ENCODE measurements at regions not wholly inside any gene's neighbourhood (a gene's known extent, or its start where the extent isn't known, plus 50 kb on each side); places are given as distances from the start of the nearest gene placed in this dataset.
A peak's percentile ranks its signal among the peaks of the same experiment; 100 is the strongest.
"Not testable (repeated sequence)": the region's sequence is repeated elsewhere in the genome, so short reads cannot be mapped to it uniquely, and the experiment has no call there.

DNA sequence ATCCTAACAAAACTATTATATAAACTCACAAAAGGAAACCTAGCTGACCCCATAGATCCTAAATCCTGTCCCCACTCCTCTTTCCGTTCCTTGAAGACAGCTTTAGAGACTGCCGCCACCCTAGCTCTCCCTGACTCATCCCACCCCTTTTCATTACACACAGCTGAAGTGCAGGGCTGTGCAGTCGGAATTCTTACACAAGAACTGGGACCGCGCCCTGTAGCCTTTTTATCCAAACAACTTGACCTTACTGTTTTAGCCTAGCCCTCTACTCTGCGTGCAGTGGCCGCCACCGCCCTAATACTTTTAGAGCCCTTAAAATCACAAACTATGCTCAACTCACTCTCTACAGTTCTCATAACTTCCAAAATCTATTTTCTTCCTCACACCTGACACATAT lies 264.0 kb downstream of the SMARCA2 start:
- DNase-seq: not testable (repeated sequence)

DNA sequence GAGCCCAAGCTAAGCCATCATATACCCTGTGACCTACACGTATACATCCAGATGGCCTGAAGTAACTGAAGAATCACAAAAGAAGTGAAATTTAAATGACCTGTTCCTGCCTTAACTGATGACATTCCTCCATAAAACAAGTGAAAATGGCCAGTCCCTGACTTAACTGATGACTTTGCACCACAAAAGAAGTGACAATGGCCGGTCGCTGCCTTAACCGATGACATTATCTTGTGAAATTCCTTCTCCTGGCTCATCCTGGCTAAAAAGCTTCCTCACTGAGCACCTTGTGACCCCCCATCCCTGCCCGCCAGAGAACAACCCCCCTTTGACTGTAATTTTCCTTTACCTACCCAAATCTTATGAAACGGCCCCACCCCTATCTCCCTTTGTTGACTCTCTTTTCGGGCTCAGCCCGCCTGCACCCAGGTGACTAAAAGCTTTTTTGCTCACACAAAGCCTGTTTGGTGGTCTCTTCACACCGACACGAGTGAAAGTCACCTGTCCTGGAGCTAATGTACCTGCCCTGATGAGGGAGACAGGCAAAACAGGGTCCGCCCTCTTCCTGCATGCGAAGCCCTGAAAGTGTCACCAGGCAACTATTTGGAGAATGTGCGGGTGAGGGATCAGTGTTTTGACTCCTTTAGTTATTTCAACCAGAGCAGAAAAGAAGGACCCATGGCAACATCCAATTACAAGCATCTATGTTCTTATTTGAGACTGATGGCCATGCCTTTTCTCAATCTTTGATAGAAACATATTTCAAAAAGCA lies 266.1 kb downstream of the SMARCA2 start:
- DNase-seq: no peak

DNA sequence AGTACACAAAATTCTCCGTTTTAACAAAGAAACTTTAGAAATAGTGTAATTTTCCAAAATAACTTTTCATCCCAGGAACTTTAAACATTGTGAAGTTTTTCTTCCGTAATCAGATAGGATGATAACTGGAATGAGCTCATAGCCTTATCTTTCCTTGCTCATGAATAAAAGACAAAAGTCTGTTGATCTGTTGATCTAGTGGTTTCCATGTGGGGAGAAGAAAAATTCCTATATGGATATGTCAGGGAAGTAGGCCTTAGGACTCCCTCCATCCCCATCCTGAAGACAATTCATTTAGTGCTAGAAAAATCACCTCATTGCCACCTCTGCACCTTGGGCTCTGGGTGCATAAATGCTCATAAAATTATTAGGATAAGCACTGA lies 266.6 kb downstream of the SMARCA2 start:
- DNase-seq: no peak

DNA sequence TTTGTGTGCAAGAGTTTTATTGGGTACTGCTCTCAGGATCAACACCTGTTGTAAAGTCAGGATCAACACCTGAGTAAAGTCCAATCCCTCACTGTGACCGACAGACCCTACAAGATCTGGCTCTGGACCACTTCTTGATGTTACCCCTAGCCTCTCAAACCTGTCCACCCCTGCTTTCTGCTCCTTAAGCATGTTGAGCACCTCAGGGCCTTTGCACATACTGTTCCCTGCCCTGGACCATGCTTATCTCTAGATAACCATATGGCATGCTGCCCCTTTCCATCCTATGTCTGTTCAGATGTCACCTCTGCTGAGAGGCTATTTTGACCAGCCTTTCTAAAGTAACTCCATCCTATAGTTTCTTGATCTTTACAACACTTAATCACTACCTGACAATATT lies 269.6 kb downstream of the SMARCA2 start:
- no peak for DNase-seq

DNA sequence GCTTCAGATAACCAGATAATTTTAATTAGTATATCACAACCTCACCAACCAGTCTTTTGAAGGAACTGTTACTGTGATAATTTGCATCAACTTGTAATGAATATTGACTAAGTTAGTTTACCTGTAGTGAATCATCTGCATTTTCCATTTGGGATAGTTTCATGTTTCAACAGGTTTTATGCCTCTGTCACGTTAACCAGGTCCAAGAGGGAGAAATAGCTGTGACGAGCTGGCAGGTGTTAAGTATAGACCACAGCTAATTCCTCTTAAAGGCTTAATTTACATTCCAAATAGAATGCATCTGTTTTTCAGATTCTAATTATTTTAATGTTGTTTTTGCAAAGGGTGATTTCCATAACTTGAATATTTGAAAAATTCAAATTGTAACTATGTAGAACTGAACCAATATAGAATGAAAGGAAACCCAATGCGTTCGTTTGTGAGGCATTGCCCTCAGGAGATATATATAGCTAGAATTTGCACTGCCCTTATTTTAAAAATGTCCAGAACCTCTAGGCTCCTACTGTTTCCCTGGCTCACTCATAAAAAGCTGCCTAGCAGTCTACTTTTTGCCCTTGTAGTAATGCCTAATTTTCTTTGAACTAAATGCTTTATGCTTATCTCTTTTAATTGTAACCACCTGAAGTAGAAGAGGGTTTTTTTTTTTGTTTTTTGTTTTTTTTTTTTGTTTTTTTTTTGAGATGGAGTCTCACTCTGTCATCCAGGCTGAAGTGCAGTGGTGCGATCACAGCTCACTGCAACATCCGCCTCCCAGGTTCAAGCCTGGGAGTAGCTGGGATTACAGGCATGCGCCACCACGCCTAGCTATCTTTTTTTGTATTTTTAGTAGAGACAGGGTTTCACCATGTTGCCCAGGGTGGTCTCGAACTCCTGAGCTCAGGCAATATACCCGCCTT lies 270.5 kb downstream of the SMARCA2 start:
- DNase-seq: no peak

DNA sequence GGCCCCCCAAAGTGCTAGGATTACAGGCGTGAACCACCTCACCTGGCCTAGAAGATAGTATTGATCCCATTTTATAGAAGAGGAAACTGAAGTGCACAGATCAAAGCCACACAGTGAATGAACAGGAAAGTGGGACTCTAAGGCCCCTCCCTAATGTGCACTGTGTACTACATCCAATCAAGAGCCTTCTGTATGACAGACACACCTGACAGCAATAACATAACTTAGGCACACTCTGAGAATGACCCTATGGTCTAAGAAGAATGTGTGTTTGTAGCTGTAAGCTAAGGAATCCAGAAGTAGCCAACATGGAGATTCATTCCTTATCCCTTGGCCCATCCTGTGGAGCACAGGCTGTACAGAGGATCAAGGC lies 271.2 kb downstream of the SMARCA2 start:
- no peak for DNase-seq

DNA sequence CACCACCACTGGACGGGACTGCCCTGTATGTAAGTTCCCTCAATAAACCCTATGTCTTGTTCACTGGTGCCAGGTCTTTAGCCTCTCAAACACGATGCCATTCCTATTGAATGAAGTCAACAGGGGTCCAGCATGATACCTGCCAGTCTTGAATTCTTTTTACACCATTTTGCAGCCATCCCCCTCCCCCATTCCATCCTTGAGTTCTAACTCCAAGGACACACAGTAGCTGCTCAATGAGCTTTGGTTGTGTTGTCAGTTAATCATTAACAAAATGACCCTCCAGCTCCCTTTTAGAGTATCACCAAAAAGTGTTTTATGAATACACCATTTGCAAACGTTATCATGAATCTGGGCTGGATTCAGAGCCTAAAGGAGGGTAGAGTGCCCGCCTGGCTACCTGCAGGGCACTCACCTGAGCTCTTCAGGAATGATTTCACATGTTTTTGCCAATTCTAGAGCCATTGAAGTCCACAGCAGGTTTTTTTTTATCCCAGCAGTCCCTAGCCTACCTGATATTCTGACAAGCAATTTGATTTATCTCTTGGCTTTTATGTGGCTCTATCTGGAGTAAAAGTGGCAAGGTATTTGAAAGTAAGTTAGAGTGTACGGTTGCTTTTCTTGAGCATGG lies 271.8 kb downstream of the SMARCA2 start:
- DNase-seq: no peak

DNA sequence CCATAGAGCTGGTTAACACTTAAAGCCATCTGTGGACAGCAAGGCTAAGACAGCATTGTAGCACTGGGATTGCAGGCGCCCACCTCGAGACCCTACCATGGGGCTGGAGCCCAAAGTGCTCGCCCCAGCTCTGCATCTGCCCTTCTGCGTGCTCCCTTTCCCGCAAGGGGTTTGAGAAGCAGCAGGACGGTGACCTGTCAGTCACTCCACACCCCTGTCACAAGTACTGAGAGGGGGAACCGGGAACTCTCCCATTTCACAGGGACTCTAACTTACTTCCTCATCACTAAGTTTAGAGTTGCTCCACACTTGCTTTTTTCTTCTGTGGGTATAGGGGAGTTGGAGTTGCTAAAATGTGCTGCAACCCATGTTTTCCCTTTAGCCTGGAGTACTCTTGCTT lies 273.2 kb downstream of the SMARCA2 start:
- no peak for DNase-seq

DNA sequence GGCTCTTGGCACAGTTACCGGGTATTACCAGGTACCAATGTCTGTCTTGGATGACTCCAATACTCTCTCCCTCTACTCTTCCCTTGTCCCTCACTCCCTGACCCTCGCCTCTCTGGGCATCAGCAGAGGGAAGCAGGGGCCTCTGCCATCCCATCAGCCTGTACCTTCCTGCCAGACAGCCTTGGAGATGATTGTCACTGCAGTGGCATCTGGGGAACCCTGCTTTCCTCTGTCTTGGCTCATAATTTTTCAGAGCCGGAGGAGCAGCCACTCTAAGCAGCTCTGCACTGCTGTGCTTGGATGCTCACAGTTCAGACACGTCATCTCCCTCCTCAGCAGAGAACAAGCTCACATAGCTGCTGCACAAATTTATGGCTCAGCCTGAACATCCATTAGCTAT lies 274.1 kb downstream of the SMARCA2 start:
- DNase-seq: no peak

DNA sequence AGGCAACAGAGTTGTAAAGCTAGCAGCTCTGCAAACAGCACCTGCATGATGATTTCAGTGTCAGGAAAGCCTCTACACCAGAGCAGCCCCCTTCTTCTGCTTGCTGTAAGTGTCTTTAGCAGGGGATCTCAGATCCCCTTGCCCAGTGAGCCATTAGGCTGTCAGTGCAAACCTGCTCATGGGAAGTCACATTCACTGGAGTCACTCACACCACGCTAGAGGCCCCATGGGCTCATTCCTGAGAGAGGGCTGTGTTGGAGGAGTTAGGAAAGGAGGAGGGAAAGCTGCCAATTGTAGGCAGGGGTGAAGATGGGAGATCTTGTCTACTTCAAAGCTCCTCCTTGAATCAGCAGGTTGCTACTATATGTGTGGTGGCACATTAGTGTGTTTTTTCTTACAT lies 275.2 kb downstream of the SMARCA2 start:
- no peak for DNase-seq

DNA sequence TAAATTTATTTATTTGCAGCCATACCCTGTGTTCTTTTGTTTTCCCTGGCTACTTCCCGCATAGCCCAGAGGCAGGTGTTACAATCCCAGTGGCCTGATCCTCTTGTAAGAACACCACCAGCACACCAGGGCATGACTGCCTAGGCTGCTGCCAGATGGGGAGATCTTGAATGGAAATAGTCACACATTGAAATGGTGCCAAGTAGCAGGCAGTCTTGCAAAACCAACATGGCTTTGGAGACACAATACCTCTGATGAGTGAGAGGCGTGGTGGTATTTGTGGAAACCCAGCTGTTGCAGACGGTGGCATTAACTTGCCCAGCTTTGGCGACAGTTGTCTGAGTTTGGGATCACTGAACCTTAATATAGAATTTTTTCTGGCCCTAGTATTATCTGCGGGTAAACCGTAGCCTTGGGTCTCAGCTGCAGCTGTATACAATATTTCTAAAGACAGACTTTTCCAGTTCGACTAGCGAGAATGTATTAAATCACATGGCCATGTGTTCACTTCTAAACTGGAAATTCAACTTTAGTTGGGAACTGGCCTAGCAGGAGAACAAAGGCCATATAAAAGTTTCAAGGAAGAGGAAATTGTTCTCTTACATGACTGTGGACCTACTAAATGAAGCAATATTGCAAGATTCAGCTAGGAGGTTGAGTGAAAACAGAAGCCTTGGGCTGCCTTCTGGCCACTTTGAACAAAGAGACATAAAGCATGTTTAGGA lies 277.0 kb downstream of the SMARCA2 start:
- DNase-seq: peak; percentile 32

DNA sequence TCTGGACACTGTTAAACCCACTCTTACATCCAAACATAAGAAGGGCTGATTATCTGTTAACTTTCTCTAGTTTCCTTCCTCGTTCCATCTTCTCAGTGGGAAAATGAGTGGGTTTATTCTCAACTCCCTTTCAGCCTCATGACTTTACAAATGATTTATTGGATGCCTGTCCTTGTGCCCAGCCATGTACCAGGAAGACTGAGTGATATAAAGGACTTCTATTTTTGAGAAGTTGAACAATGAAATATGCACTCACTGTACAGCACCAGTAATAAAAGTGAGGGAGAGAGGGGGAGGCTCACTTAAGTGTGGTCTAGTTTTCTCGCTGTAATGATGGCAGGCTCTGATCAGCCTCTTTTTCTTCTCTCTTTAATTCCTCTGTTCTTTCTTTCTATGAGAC lies 277.6 kb downstream of the SMARCA2 start:
- DNase-seq: no peak

DNA sequence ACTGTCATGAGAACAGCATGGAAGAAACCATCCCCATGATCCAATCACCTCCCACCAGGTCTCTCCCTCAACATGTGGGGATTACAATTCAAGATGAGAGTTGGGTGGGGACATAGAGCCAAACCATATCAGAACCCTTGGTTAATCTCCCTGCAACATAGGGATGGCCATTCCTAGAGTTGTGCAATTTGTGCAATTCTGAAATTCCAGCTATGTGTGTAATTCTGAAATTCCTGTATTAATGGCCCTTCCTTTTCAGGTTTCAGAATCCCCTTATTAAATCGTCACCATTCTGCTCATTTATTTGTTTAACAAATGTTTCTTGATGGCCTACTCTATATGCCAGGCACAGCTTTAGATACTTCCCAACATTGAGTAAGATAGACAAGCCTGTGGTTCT lies 282.6 kb downstream of the SMARCA2 start:
- peak; percentile 6 for DNase-seq

DNA sequence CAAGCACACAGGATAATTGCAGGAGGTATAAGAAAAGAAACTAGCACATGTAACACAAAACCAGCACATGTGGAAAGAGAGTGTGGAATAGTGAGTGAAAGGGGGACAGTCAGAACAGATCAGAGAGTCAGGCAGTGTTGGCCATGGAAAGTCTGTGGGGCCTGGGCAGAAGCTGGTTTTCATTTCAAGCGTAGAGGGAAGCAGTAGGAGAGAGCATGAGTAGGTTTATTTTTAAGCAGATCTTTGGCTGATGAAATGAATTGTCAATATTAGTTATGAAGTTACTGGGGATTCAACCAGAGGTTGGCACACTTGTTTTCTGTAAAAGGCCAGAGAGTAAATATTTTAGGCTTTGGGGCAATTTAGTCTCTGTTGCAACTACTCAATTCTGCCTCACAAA lies 283.1 kb downstream of the SMARCA2 start:
- no peak for DNase-seq

DNA sequence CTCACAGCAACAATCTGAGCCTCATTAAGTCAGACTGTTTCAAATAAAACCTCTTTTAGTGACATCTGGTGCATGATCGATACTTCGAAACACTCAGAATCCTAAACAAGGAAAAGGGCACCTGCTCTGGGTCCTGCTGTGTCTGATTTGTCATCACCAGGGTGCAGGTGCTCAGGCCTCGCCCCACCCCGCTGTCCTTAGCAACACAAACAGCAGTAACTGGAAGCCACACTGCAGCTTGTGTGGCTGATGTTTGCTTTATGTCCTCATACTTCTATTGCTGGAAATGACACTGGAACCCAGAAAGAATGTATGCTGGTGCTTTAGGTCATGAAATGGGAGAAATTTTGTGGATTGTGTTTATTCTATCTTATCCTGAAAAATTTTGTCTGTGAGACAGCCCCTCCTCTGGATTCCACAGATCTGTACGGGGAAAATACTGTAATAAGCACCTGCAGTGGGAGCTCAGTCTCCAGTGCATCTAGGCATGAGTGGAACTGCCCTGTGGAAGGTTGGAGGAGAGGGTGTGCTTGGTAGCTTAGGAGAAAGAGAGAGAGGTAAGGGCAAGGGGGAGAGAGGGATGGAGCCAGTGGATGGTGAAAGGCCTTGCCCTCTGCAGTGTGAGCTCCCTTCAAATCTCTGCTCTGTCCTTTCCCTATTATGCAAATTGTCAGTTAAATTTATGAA lies 284.2 kb downstream of the SMARCA2 start:
- DNase-seq: no peak

DNA sequence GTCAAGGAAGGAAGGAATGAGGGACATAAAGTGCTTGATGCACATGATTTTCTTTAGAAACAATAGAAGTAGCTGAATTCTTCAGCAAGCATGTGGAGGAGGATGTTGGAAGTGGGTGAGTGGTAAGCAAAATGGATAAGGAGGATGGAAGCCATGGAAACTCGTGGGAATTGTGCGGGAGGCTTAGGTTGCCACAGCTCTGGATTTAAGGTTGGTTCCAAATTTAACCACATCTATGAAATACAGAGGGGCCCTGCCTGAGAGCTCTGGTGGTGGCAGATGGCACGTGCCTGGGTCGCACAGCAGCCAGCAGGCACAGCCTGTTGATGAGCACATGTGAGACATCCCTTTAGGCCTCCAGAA lies 284.7 kb downstream of the SMARCA2 start:
- DNase-seq: no peak

DNA sequence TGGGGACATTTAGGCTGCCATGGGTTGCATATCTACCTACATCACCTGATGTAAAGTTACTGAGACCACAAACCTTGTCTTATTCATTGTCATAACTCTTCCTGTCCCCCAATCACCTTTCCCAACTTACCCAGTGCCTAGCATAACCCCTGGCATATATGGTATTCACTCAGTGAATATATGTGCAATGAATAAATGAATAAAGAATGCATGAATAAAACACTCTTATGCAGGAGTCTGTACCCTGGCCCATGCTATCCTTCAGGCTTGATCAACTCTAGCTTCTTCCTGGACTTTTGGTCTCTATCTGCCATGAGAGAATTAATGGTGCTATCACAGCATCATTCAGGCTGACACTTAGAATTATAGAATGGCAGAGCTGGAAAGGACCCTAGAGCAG lies 285.2 kb downstream of the SMARCA2 start:
- DNase-seq: no peak

DNA sequence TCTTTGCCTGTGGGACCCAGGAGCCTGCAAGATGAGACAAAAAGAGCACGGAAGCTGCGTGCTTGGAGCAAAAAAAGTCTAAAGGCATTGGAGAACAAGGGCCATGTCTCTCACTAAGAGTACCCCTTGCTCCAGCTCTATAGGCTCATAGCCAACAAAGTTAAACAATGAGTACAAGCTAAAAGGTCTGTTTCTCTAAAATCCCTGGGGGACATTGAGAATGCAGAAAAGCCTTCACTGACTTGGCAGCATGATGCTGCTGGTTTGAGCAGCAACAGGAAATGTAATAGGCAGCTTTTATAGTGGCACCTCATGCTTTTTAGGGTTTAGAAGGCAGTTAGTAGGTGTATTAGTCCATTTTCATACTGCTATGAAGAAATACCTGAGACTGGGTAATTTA lies 287.5 kb downstream of the SMARCA2 start:
- no peak for DNase-seq

DNA sequence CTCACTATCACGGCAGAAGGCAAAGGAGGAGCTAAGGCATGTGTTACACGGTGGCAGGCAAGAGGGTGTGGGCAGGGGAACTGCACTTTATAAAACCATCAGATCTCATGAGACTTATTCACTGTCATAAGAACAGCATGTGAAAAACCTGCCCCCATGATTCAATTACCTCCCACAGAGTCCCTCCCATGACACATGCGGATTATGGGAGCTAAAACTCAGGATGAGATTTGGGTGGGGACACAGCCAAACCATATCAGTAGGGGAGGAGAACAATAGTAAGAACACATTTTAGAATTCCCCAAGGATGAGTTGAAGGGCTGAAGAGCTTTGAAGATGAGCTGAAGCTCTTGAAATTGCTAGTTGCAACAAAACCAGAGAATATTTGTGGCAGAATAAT lies 287.9 kb downstream of the SMARCA2 start:
- no peak for DNase-seq

DNA sequence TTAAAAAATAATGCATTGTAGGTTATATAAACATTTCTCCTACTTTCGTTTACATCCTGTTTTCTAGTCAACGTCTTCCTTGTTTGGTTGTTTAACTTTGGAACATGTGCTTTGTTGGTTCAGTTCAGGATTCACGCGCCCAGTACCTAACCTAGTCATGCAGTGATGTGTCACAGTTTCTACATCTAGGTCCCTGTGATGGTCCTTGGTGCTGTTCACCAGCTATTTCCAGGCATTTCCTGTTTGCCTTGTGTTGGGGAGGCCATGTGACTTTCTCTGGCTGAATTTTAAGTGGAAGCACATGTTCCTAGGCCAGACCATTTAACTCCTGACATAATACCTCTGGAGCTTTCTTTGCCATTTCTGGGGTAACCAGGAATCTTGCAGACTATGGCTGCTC lies 292.3 kb downstream of the SMARCA2 start:
- peak; percentile 86 for DNase-seq

DNA sequence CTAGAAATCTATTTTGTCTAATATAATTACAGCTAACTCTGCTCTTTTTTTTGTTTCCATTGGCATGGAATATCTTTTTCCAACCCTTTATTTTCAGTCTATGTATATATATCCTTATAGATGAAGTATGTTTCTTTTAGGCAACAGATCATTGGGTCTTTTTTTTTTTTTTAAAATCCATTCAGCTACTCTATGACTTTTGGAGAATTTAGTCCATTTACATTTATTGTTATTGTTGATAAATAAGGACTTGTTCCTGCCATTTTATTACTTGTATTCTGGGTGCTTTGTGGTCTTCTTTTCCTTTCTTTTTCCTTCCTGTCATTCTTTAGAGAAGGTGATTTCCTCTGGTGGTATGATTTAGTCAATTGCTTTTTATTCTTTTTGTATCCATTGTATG lies 296.8 kb downstream of the SMARCA2 start:
- no peak for DNase-seq

DNA sequence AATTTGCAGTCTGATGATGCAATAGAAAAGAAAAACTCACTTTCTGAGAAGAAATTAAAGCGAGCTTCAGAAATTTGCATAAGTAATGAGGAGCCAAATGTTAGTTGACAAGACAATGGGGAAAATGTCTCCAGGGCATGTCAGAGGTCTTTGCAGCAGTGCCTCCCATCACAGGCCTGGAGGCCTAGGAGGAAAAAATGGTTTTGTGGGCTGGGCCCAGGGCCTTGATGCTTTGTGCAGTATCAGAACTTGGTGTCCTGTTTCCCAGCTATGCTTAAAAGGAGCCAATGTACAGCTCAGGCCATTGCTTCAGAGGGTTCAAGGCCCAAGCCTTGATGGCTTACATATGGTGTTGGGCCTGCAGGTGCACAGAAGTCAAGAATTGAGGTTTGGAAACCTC lies 298.4 kb downstream of the SMARCA2 start:
- DNase-seq: no peak

DNA sequence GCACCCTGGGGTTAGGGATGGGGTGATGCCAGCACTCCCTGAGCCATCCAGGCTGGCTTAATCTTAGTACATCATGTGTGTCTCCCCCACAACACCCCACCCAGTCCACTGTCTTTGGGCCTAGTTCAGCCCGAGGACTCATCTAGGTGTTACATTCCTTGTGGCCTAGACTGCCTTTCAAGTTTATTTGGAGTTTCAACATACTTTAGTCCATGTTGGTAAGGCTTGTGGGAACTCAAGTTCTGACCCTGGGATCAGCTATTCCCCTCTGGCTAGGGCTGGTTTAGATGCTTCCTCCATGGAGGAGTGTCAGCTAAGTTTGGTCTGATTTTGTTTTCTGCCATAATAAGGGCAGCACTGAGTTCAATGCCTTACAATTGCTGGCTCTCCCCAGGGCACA lies 302.4 kb downstream of the SMARCA2 start:
- DNase-seq: no peak

Measured in HCEC 1CT (cell line).